ENCODE measurements at regions not wholly inside any gene's neighbourhood (a gene's known extent, or its start where the extent isn't known, plus 50 kb on each side); places are given as distances from the start of the nearest gene placed in this dataset.

DNA sequence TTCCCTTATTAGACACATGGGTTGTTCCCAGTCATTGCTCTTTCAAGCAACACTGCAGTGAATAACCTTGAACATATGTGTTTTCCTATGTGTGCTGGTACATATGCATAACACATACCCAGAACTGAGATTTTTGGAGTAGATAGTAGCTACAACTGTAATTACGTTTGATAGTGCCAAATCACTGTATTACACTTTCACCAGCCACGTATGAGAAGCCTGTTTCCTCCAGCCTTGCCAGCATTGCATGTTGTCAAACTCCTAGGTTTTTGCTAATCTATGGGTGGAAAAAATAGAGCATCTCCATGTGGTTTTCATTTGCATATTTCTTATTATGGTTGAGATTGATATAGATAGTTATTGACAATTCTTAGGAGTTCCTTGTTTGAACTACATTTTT, 56.5 kb upstream of the ACSL3 start:
- intact Hi-C loops (cut with DNase I) = no loop called here
- ATAC-seq (no peak), DNase-seq (no peak)
- Histone ChIP-seq H3K27me3 (ENCODE audit: low read depth) (no peaks in the 10 kb centered on the region), H3K9me3 (no peaks in the 10 kb centered on the region), H3K4me3 (no peak overlapping the region), H3K4me1 (peaks cover 17% of the 10 kb centered on the region), H3K27ac (no peak overlapping the region), H3K36me3 (no peaks in the 10 kb centered on the region)
- TF ChIP-seq, protein P1, sequence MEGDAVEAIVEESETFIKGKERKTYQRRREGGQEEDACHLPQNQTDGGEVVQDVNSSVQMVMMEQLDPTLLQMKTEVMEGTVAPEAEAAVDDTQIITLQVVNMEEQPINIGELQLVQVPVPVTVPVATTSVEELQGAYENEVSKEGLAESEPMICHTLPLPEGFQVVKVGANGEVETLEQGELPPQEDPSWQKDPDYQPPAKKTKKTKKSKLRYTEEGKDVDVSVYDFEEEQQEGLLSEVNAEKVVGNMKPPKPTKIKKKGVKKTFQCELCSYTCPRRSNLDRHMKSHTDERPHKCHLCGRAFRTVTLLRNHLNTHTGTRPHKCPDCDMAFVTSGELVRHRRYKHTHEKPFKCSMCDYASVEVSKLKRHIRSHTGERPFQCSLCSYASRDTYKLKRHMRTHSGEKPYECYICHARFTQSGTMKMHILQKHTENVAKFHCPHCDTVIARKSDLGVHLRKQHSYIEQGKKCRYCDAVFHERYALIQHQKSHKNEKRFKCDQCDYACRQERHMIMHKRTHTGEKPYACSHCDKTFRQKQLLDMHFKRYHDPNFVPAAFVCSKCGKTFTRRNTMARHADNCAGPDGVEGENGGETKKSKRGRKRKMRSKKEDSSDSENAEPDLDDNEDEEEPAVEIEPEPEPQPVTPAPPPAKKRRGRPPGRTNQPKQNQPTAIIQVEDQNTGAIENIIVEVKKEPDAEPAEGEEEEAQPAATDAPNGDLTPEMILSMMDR (IDR thresholded peaks at IDR 0.05) = no peak

DNA sequence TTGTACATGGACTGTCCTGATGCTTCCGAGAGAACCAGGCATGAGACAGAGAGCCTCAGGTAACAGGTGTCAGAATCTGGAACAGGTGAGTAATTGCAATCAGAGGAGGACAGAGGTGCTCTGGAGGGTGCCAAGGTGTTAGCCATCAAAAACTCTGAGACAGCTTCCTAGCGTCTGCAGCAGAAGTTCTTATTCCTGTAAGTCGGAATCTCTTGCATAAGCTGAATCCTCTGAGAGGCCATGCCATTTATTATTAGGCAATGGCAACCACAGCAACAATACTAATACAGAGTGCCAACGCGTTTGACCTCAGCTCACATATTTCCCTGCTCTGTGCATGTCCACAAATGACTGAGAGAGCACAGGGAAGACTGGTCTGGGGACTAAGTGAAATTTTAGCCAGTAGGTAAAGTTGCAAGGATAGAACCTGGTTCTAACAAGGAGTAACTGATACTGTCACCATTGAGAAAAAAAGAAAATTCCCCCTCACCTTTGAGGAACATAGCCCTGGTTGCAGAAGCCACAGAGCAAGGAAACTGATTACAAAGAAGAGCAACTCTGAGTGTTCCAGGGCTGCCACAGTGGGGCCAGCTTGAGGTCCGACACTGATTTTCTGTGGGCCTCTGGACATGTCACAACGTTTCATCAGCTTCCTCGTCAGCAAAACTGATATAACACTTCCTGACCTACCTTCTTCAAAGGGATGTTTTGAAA, 55.1 kb upstream of the ACSL3 start:
- intact Hi-C loops (cut with DNase I) = no loop called here
- TF ChIP-seq, protein P1 (IDR thresholded peaks at IDR 0.05) = no peak
- peak; percentile 74 to 89 for ATAC-seq
- no peak for DNase-seq
- no peaks in the 10 kb centered on the region for H3K27me3 ChIP-seq (ENCODE audit: low read depth)
- no peaks in the 10 kb centered on the region for H3K36me3 ChIP-seq
- no peak overlapping the region for H3K4me3 ChIP-seq
- peaks cover 17% of the 10 kb centered on the region for H3K4me1 ChIP-seq
- H3K27ac ChIP-seq = no peak overlapping the region
- H3K9me3 ChIP-seq = no peaks in the 10 kb centered on the region

DNA sequence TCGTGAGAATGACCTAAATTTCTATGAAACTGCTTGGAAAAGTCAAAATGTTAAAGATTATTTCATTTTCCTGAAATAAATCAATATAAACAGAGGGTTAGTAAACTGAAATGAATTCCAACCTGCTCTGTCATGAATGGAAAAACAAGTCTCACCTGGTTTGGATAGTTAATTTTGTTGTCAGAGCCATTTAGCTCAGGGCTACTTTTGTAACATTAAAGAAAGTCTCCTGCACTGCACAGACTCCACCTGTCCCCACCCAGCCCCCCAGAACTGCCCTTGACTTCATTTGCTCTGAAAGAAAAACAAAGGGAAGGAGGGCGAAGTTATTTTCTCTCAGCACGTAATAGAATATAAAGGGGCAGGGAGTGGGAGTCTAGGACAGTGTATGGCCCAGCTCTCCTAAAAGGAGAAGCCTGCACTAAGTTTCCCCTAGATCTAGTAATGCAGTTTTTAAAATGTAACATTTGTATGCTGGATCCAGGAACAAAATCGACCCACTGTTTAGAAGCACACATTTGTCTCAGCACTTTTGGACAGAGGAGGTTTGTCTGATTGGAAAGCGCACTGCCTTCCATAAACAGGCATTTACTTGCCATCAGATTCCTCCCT, 54.2 kb upstream of the ACSL3 start:
- Histone ChIP-seq H3K36me3 (no peaks in the 10 kb centered on the region), H3K27ac (no peak overlapping the region), H3K4me1 (peaks cover 17% of the 10 kb centered on the region), H3K27me3 (ENCODE audit: low read depth) (no peaks in the 10 kb centered on the region), H3K9me3 (no peaks in the 10 kb centered on the region), H3K4me3 (no peak overlapping the region)
- TF ChIP-seq, protein P1 (IDR thresholded peaks at IDR 0.05) = no peak
- DNase-seq (no peak), ATAC-seq (peak in 1 of 2 donors; percentile 27)
- intact Hi-C loops (cut with DNase I) = no loop called here

DNA sequence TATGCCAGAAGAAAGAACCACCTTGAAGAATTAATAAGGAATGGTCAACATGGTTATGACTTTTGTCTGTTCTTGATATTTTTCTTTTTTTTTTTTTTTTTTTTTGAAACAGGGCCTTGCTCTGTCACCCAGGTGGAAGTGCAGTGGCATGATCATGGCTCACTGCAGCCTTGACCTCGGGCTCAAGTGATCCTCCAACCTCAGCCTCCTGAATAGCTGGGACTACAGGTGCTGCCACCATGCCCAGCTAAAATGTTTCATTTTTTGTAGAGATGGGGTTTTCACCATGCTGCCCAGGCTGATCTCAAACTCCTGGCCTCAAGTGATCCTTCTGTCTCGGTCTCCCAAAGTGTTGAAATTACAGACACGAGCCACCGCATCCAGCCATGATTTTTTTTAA, 53.4 kb upstream of the ACSL3 start:
- Histone ChIP-seq H3K27ac (no peak overlapping the region), H3K9me3 (no peaks in the 10 kb centered on the region), H3K4me3 (no peak overlapping the region), H3K36me3 (no peaks in the 10 kb centered on the region), H3K27me3 (ENCODE audit: low read depth) (no peaks in the 10 kb centered on the region), H3K4me1 (peaks cover 17% of the 10 kb centered on the region)
- DNase-seq (no peak), ATAC-seq (no peak)
- intact Hi-C loops (cut with DNase I) = no loop called here
- TF ChIP-seq, protein P1 (IDR thresholded peaks at IDR 0.05) = no peak

DNA sequence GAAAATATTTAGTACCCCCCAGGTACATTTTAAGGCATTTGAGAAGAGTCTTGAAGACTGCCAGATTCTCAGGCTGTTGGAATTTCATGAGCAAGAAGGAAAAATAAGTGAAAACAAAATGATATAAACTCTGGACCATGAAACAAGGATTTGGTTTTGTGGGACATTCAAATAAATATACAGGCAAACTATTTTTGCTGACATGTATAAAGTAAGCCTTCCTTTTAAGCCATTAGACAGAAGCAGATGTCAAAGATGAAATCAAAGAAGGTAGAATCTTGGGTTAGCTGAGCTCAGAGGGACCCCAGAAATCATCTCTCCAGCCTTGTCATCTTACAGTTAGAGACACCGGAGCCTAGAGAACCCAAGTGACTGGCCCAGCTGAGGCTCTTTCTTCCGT, 51.3 kb upstream of the ACSL3 start:
- H3K36me3 ChIP-seq = no peaks in the 10 kb centered on the region
- H3K27ac ChIP-seq = no peak overlapping the region
- TF ChIP-seq, protein P1 (IDR thresholded peaks at IDR 0.05) = no peak
- intact Hi-C loops (cut with DNase I) = no loop called here
- no peaks in the 10 kb centered on the region for H3K27me3 ChIP-seq (ENCODE audit: low read depth)
- ATAC-seq = no peak
- DNase-seq = no peak
- no peaks in the 10 kb centered on the region for H3K9me3 ChIP-seq
- H3K4me1 ChIP-seq = peaks cover 17% of the 10 kb centered on the region
- H3K4me3 ChIP-seq = no peak overlapping the region
